ENCODE measurements at regions not wholly inside any gene's neighbourhood (a gene's known extent, or its start where the extent isn't known, plus 50 kb on each side); places are given as distances from the start of the nearest gene placed in this dataset.

GRCh38 chr5:169357291-169357690, 56.4 kb upstream of the SLIT3 start:
- H3K4me3 Mint-ChIP-seq = no peak overlapping the region
- no peak overlapping the region for H2AFZ ChIP-seq (replicated peaks)
- no peaks in the 10 kb centered on the region for H3K4me1 Mint-ChIP-seq
- H3F3A ChIP-seq (ENCODE audit: low read depth) = no peaks in the 10 kb centered on the region
- H3K9ac ChIP-seq = no peak overlapping the region
- no peaks in the 10 kb centered on the region for H3K79me2 ChIP-seq (ENCODE audit: low read depth)
- H3K4me2 ChIP-seq = no peak overlapping the region
- no peaks in the 10 kb centered on the region for H3K27me3 ChIP-seq
- H3K4me3 ChIP-seq = no peak overlapping the region
- H3K27me3 Mint-ChIP-seq (ENCODE audit: insufficient read depth, low read depth) = no peaks in the 10 kb centered on the region
- no peak for DNase-seq (ENCODE audit: low spot score)
- no peaks in the 10 kb centered on the region for H4K20me1 ChIP-seq (ENCODE audit: low read depth)
- H3K9me3 Mint-ChIP-seq = no peaks in the 10 kb centered on the region
- TF ChIP-seq CTCF (IDR thresholded peaks at IDR 0.05) = no peak
- no peak for TF ChIP-seq EZH2 (IDR thresholded peaks at IDR 0.05)
- no peak for TF ChIP-seq EZH2phosphoT487 (IDR thresholded peaks at IDR 0.05)
- no peak overlapping the region for H3K27ac Mint-ChIP-seq
- H3K36me3 Mint-ChIP-seq = no peaks in the 10 kb centered on the region
- no peaks in the 10 kb centered on the region for H3K9me3 ChIP-seq (ENCODE audit: low read depth)
- H3K36me3 ChIP-seq = no peaks in the 10 kb centered on the region
- no peak overlapping the region for H3K27ac ChIP-seq
- no peaks in the 10 kb centered on the region for H3K4me1 ChIP-seq

GRCh38 chr5:169356811-169357210, 55.9 kb upstream of the SLIT3 start:
- Histone ChIP-seq H2AFZ (replicated peaks) (no peak overlapping the region), H3K9me3 (ENCODE audit: low read depth) (no peaks in the 10 kb centered on the region), H3K27me3 (no peaks in the 10 kb centered on the region), H4K20me1 (ENCODE audit: low read depth) (no peaks in the 10 kb centered on the region), H3K27ac (no peak overlapping the region), H3K9ac (no peak overlapping the region), H3K79me2 (ENCODE audit: low read depth) (no peaks in the 10 kb centered on the region), H3K36me3 (no peaks in the 10 kb centered on the region), H3F3A (ENCODE audit: low read depth) (no peaks in the 10 kb centered on the region), H3K4me2 (no peak overlapping the region), H3K4me3 (no peak overlapping the region), H3K4me1 (no peaks in the 10 kb centered on the region)
- H3K27ac Mint-ChIP-seq = no peak overlapping the region
- no peaks in the 10 kb centered on the region for H3K4me1 Mint-ChIP-seq
- no peak overlapping the region for H3K4me3 Mint-ChIP-seq
- H3K9me3 Mint-ChIP-seq = no peaks in the 10 kb centered on the region
- H3K36me3 Mint-ChIP-seq = no peaks in the 10 kb centered on the region
- no peak for TF ChIP-seq EZH2 (IDR thresholded peaks at IDR 0.05)
- no peak for TF ChIP-seq CTCF (IDR thresholded peaks at IDR 0.05)
- no peak for TF ChIP-seq EZH2phosphoT487 (IDR thresholded peaks at IDR 0.05)
- no peak for DNase-seq (ENCODE audit: low spot score)
- no peaks in the 10 kb centered on the region for H3K27me3 Mint-ChIP-seq (ENCODE audit: insufficient read depth, low read depth)

- no peak overlapping the region for H3K4me3 Mint-ChIP-seq
- H2AFZ ChIP-seq (replicated peaks) = no peak overlapping the region
Measured at GRCh38 chr5:169356181-169356580, 55.2 kb upstream of the SLIT3 start.

More at GRCh38 chr5:169356181-169356580, 55.2 kb upstream of the SLIT3 start:
- Histone ChIP-seq H3K79me2 (ENCODE audit: low read depth) (no peaks in the 10 kb centered on the region), H3K9ac (no peak overlapping the region), H3K27me3 (no peaks in the 10 kb centered on the region), H3K4me1 (no peaks in the 10 kb centered on the region), H3K4me3 (no peak overlapping the region), H4K20me1 (ENCODE audit: low read depth) (no peaks in the 10 kb centered on the region), H3K9me3 (ENCODE audit: low read depth) (no peaks in the 10 kb centered on the region), H3K27ac (no peak overlapping the region), H3K4me2 (no peak overlapping the region), H3F3A (ENCODE audit: low read depth) (no peaks in the 10 kb centered on the region), H3K36me3 (no peaks in the 10 kb centered on the region)
- H3K36me3 Mint-ChIP-seq = no peaks in the 10 kb centered on the region
- no peaks in the 10 kb centered on the region for H3K27me3 Mint-ChIP-seq (ENCODE audit: insufficient read depth, low read depth)
- TF ChIP-seq CTCF (IDR thresholded peaks at IDR 0.05) (no peak), EZH2phosphoT487 (IDR thresholded peaks at IDR 0.05) (no peak)
- DNase-seq (ENCODE audit: low spot score) = no peak
- H3K9me3 Mint-ChIP-seq = no peaks in the 10 kb centered on the region
- no peaks in the 10 kb centered on the region for H3K4me1 Mint-ChIP-seq
- no peak overlapping the region for H3K27ac Mint-ChIP-seq

Data from neural progenitor cell (in vitro differentiated cells).